HAP-1 (cell line): ENCODE measurements at regions not wholly inside any gene's neighbourhood (a gene's known extent, or its start where the extent isn't known, plus 50 kb on each side); places are given as distances from the start of the nearest gene placed in this dataset.
A peak's percentile ranks its signal among the peaks of the same experiment; 100 is the strongest.

Experiments
- DNase-seq, 2 experiments: peaks; one replicate each; pipeline ENCODE4 v3.0.0-alpha.2; 2016 to 2020; ENCODE audit warnings: low spot score in 2 of 2
- H3K27me3 ChIP-seq: fragments of 250-450 bp; sonication (Bioruptor Pico); 2 replicates; pipeline ENCODE4 v1.5.1; 2020; ENCODE audit warnings: low read depth, mild to moderate bottlenecking, moderate library complexity
- H3K36me3 ChIP-seq: fragments of 250-450 bp; sonication (Bioruptor Pico); replicated peaks from 2 replicates; pipeline ENCODE4 v1.5.1; 2020; ENCODE audit warnings: mild to moderate bottlenecking
- H3K4me1 ChIP-seq: fragments of 250-450 bp; sonication (Bioruptor Pico); 2 replicates; pipeline ENCODE4 v1.5.1; 2020; ENCODE audit warnings: mild to moderate bottlenecking
- H3K4me3 ChIP-seq: fragments of 250-450 bp; sonication (Bioruptor Pico); 2 replicates; pipeline ENCODE4 v1.5.1; 2020; ENCODE audit warnings: mild to moderate bottlenecking, moderate library complexity
- H3K9me3 ChIP-seq: fragments of 250-450 bp; sonication (Bioruptor Pico); 2 replicates; pipeline ENCODE4 v1.5.1; 2020; ENCODE audit warnings: mild to moderate bottlenecking, moderate library complexity
- in situ Hi-C: fragments of 300-500 bp; cut with MboI; formaldehyde crosslinking; loops from 3 replicates; pipeline ENCODE4 v1.14.3; 2020; ENCODE audit warnings: low sequenced_read_pairs, inconsistent platforms, mixed read lengths

DNA sequence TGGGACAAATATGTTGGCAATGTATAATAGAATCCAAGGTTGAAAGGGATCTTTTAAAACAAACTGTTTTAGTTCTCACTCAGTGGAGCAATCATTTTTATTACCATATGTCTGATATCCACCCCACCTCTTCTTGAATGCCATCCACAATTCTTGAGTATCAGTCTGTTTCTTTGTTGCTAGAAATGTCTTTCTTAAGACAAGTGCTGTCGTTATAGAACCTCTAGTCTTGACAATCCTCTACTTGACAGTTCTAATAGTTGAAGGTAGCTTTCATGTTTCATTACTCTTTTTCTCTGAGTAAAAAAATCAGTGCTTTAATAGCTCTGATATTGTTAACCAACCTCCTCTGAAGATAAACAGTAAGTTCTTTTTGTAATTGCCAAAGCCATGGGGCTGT, 737.9 kb downstream of the MECOM start:
- in situ Hi-C loops = no loop called here
- no peak for DNase-seq
- H3K27me3 ChIP-seq = no peaks in the 10 kb centered on the region
- peaks cover 42% of the 10 kb centered on the region for H3K4me1 ChIP-seq
- no peaks in the 10 kb centered on the region; the same call in 1 of the 2 replicates for H3K9me3 ChIP-seq
- H3K36me3 ChIP-seq = 0 out of 2 replicates have a peak, but pooled peaks cover 3% of the 10 kb centered on the region
- no peak overlapping the region for H3K4me3 ChIP-seq

DNA sequence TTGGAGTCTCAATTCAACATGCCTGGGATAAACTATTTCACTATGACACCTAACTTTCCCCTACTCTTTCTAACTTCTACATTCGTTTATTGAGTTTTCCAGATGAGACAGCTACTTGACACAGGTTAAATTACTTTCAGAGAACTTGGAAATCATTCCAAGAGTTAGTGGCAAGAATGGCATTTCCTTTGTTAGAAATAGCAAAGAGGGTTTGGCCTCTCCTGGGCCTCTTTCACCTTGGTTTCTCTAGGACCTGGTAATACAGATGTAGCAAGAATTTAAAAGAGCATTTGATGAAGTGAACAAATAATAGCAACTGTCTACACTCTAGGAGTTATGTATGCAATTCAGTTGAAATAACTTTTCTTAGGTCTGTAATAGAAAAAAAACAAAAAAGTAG, 748.9 kb downstream of the MECOM start:
- Histone ChIP-seq H3K4me3 (no peak overlapping the region), H3K27me3 (no peaks in the 10 kb centered on the region), H3K9me3 (no peaks in the 10 kb centered on the region), H3K4me1 (no peaks in the 10 kb centered on the region), H3K36me3 (no peaks in the 10 kb centered on the region)
- no peak for DNase-seq
- in situ Hi-C loops = no loop called here

DNA sequence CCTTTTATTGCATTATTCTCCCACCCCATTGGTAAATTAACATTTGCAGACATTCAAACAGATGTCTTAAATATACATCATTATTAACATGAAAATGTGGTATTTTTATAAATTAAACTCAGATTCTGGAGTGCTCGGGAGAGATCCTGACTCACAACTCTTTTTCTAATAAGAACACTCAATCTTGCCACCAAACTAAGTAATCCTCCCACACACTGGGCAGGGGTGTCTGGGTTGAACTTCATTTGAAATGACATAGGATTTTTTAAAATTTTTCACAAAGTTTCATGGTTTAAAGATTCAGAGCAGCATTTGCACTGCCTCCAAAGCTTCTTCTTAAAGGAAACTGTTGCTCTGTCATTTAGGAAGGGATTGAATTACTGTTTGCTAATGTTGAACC, 754.3 kb downstream of the MECOM start:
- Histone ChIP-seq H3K4me3 (no peak overlapping the region), H3K9me3 (no peaks in the 10 kb centered on the region), H3K4me1 (no peaks in the 10 kb centered on the region), H3K27me3 (no peaks in the 10 kb centered on the region), H3K36me3 (no peaks in the 10 kb centered on the region)
- DNase-seq = no peak
- in situ Hi-C loops = no loop called here

DNA sequence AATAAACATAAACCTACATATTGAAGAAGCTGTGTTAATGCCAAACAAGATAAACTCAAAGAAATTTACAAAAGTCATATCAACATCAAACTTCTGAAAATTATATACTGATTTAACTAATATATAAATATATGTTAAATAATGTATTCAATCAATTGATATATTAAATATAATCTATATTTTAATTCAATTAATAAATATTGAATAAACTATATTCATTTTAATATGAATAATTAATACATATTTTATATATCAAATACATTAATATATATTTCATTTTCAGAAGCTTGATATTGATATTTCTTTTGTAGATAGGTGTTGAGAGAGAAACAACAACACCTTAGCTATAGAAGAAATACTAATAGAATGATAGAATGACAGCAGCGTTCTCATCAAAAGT, 768.1 kb downstream of the MECOM start:
- in situ Hi-C loops = no loop called here
- no peak for DNase-seq
- no peaks in the 10 kb centered on the region for H3K4me1 ChIP-seq
- no peaks in the 10 kb centered on the region for H3K27me3 ChIP-seq
- no peak overlapping the region for H3K4me3 ChIP-seq
- H3K9me3 ChIP-seq = peaks cover 2% of the 10 kb centered on the region; the same call in 1 of the 2 replicates
- no peaks in the 10 kb centered on the region for H3K36me3 ChIP-seq

DNA sequence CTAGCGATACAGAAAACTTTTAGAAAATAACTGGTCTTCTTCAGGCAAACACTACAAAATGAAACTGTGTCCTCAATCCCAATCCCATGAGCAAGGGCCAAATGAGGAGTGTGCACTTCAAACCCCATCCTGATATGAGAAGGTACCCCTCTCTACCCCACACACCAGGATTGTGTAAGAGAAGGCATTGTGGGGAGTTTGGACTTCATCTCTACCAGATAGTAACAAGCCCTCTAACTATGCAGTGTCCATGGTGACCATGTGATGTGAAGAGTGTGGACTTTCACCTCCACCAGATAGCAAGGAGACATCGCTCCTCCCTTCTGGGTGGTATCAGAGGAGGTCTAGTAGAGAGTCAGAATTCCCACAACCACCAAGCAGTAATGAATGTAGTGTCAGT, 769.3 kb downstream of the MECOM start:
- Histone ChIP-seq H3K4me3 (no peak overlapping the region), H3K4me1 (no peaks in the 10 kb centered on the region), H3K36me3 (no peaks in the 10 kb centered on the region), H3K9me3 (peaks cover 2% of the 10 kb centered on the region; the same call in 1 of the 2 replicates), H3K27me3 (no peaks in the 10 kb centered on the region)
- DNase-seq = no peak
- in situ Hi-C loops = no loop called here

DNA sequence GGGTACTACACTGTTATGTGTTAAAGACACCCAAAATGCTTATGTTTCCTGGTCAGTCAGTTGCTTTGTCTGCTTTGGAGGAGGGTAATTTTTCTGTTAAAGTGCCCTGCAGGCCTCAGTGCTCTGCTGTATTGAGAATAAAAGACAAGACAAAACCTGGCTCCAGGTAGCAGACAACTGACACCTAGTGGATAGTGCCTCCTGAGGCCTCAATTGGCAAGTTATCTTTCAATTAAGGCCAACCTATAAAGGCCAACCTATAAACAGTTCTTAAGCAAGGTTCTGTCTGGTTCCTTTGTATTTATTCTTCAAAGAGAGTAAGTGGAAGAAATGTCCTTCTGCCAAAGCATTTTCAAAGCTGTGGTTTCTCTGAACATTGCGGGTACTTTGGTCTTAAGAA, 773.8 kb downstream of the MECOM start:
- DNase-seq = no peak
- Histone ChIP-seq H3K9me3 (no peaks in the 10 kb centered on the region), H3K4me1 (peaks cover 7% of the 10 kb centered on the region), H3K4me3 (no peak overlapping the region), H3K36me3 (no peaks in the 10 kb centered on the region), H3K27me3 (no peaks in the 10 kb centered on the region)
- in situ Hi-C loops = no loop called here

DNA sequence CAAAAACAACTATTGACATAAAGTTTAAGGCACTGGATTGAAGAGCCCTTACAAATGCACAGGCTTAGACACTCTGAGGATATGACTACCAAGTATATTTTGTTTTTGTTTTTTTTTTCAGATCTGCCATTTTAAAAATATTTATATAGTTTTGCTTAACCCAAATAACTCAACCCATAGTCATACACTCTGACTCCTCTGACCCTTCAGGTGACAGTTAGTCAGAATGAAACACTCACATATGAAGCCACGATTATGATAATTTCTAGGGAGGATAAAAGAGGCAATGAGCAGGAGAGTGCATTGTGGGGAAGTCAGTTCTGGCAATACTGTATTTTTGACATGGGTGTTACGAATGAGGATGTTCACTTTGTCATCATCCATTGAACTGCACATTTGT, 774.7 kb downstream of the MECOM start:
- Histone ChIP-seq H3K9me3 (no peaks in the 10 kb centered on the region), H3K27me3 (no peaks in the 10 kb centered on the region), H3K4me1 (peaks cover 14% of the 10 kb centered on the region), H3K4me3 (no peak overlapping the region), H3K36me3 (no peaks in the 10 kb centered on the region)
- in situ Hi-C loops = no loop called here
- DNase-seq = no peak

DNA sequence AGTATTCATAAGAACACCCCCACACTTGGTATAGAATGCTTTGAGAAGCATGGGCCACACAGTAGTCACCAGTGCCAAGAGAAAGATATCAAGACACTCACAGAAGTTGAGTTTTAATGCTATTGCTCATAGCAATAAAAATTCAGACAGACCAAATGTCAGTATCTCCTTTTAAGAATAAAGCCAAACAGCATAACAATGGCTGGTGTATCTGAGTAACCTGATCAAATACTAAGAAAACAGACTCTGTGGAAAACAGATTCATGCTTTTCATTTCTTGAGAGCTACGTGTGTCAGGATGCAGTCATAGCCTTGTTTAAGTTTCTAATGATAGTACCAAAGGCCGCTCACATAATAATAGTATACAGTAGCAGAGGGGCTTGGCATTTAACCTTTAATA, 778.5 kb downstream of the MECOM start:
- Histone ChIP-seq H3K4me1 (peaks cover 14% of the 10 kb centered on the region), H3K9me3 (no peaks in the 10 kb centered on the region), H3K36me3 (no peaks in the 10 kb centered on the region), H3K27me3 (no peaks in the 10 kb centered on the region), H3K4me3 (no peak overlapping the region)
- in situ Hi-C loops = no loop called here
- no peak for DNase-seq

DNA sequence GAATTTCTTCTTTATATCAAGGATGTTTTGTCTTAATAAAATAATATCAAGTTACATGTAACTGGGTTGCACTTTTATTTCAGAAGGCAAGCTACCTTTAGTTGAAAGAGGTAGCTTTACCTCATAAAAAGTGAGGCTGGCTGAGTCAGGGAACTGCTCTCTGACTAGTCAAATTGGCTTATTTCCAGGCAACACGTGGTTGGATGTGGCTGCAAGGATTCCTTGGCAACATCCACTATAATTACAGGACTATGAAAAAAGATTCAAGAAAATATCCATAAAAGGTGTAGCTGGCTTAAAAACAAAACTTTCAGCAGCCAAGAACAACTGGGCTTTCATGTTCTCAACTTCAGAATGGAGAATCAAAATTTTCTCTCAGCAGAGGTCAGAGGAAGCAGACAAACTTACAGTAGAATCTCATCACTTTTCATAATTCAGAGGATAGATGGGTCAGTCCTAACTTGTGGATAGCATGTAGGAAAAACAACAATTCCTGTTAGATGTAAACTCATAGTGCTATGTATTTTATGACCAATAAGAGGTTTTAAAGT, 779.1 kb downstream of the MECOM start:
- peaks cover 14% of the 10 kb centered on the region for H3K4me1 ChIP-seq
- no peaks in the 10 kb centered on the region for H3K9me3 ChIP-seq
- in situ Hi-C loops = no loop called here
- H3K36me3 ChIP-seq = no peaks in the 10 kb centered on the region
- no peaks in the 10 kb centered on the region for H3K27me3 ChIP-seq
- DNase-seq = peak; percentile 14 to 24
- no peak overlapping the region for H3K4me3 ChIP-seq

DNA sequence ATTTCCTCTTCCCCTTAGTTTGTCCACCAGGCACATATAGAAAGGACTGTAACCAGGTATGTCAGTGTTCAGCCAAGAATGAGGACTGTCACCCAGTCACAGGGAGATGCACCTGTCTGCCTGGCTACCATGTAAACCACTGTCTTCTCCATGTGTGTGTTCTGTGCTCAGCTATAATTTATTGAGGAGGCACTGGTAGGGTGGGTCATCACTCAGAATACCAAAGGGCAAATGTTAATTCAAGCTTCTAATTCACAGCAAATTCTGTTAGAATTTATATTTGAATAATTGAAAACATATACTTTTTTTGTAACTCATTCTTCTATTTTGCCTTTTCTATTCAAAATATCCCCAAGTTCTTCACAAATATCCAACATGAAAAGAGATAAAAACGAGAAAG, 780.4 kb downstream of the MECOM start:
- Histone ChIP-seq H3K4me1 (peaks cover 14% of the 10 kb centered on the region), H3K27me3 (no peaks in the 10 kb centered on the region), H3K4me3 (no peak overlapping the region), H3K9me3 (no peaks in the 10 kb centered on the region), H3K36me3 (no peaks in the 10 kb centered on the region)
- in situ Hi-C loops = no loop called here
- DNase-seq = no peak

DNA sequence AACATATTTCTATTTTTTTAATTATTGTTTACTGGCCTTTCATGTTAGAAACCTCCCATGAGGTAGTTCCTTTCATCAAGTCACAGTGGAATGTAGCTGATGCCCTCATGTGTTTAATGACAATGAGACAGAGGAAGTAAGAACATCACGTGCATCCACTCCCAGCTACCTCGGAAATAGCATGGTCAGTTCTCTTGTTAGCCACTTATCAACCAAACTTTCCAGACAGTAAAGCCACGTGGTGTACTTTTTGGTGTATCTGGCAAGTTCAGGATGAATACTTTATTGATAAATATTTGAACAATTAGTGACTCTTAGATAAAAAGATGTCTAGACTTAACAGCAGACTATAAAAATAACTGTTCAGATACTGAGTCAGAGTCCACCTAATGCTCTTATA, 781.7 kb downstream of the MECOM start:
- in situ Hi-C loops = no loop called here
- Histone ChIP-seq H3K27me3 (no peaks in the 10 kb centered on the region), H3K4me1 (peaks cover 17% of the 10 kb centered on the region), H3K9me3 (no peaks in the 10 kb centered on the region), H3K36me3 (no peaks in the 10 kb centered on the region), H3K4me3 (no peak overlapping the region)
- DNase-seq = no peak

DNA sequence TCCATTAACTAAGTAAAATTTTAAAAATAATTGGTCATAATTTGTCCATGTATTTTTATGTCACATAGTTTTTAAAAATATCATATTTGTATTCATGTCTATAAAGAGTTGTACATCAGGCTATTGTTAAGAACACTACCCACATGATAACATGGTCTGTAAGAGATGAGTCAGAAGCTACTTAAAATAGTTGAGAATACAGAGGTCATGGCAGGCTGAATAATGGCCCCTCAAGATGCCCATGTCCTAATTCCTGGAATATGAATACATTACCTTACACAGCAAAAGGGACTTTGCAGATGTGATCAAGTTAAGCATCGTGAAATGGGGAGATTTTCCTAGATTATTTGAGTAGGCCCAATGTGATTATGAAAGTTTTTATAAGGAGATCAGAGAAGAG, 782.9 kb upstream of the GOLIM4 start:
- Histone ChIP-seq H3K4me1 (peaks cover 10% of the 10 kb centered on the region), H3K9me3 (no peaks in the 10 kb centered on the region), H3K36me3 (no peaks in the 10 kb centered on the region), H3K27me3 (no peaks in the 10 kb centered on the region), H3K4me3 (no peak overlapping the region)
- in situ Hi-C loops = loop anchor here (10.0 kb wide), 1 partner anchor 796 kb away; no protein-coding TSS in a partner anchor
- DNase-seq = no peak

DNA sequence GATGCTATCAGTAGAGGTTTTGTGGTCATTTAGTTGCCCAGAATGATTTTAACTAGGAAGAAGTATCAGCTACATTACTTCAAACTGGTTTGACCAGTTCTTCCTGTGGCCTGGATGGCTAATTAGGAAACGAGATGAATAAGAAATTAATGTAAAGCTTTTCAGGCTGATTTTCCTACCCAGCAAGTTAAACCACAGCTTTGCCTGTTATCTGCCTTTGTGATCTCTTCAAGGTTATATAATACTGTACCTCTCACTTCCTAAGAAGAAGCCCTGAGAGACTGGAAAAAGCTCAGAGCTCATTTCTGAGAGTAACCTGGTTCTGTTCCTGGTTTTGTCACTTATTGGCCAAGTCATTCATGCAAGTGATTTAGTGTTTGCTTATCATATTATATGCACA, 782.2 kb upstream of the GOLIM4 start:
- no peaks in the 10 kb centered on the region for H3K27me3 ChIP-seq
- H3K36me3 ChIP-seq = no peaks in the 10 kb centered on the region
- in situ Hi-C loops = loop anchor here (10.0 kb wide), 1 partner anchor 797 kb away; no protein-coding TSS in a partner anchor
- H3K4me3 ChIP-seq = no peak overlapping the region
- no peaks in the 10 kb centered on the region for H3K9me3 ChIP-seq
- H3K4me1 ChIP-seq = peaks cover 10% of the 10 kb centered on the region
- no peak for DNase-seq

DNA sequence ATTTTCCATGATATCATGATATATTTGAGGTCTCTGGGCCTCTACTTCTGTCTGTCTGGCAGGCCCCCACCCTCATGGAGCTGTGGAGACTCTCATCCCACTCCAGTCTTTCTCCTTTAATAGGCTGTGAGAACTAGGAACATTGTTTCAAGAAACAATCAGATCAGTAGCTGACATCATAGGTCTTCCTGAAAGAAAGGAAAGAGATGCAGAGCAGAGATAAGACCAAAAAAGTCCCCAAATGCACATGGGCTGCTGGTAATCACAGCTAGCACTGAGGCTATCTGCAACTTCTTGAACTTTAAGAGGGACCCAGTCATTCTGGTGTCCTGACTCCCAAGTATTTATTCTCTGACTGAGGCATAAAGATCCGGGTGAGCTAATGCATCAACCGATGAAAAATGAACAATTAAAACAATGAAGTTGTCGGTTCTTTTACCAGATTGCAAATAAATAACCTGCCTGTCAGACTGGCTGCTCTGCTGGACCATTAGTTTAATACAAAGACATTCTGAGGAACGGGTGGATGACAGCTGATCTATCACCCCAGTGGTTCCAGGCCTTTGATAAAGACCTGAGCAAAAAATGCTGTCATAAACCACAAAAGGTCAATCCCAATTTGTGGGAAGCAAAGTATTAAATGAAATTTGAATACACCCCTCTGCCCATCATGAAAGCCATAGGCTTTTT, 780.8 kb upstream of the GOLIM4 start:
- Histone ChIP-seq H3K9me3 (no peaks in the 10 kb centered on the region), H3K4me3 (no peak overlapping the region), H3K4me1 (peaks cover 10% of the 10 kb centered on the region), H3K27me3 (no peaks in the 10 kb centered on the region), H3K36me3 (no peaks in the 10 kb centered on the region)
- no peak for DNase-seq
- in situ Hi-C loops = loop anchor here (10.0 kb wide), 1 partner anchor 798 kb away; no protein-coding TSS in a partner anchor
